Thyroid gland (tissue), 4 donors: ENCODE measurements at regions not wholly inside any gene's neighbourhood (a gene's known extent, or its start where the extent isn't known, plus 50 kb on each side); places are given as distances from the start of the nearest gene placed in this dataset.

Source experiments
- DNase-seq, 2 donors: peaks; one replicate each; pipeline ENCODE4 v3.0.0-alpha.2; 2019
- H3K27ac ChIP-seq, 3 donors: fragments of 200-600 bp; sonication (generic); 1 replicate in 2 of 3; 2 replicates in 1 of 3; pipeline ENCODE4 v1.5.1; 2016 to 2019; ENCODE audit warnings: mild to moderate bottlenecking in 1 of 3, moderate library complexity in 1 of 3
- H3K27me3 ChIP-seq: fragments of 200-600 bp; sonication (generic); one replicate; pipeline ENCODE4 v1.5.1; 2019
- H3K36me3 ChIP-seq, 2 donors: fragments of 200-600 bp; sonication (generic); one replicate each; pipeline ENCODE4 v1.5.1; 2016 to 2019
- H3K4me1 ChIP-seq, 2 donors: fragments of 200-600 bp; sonication (generic); one replicate each; pipeline ENCODE4 v1.5.1; 2017 to 2019
- H3K4me3 ChIP-seq, 3 donors: fragments of 200-600 bp; sonication (generic); replicated peaks in 1 of 3; 1 replicate in 2 of 3; 2 replicates in 1 of 3; pipeline ENCODE4 v1.5.1; 2016; ENCODE audit warnings: mild to moderate bottlenecking in 1 of 3
- H3K9me3 ChIP-seq: fragments of 200-600 bp; sonication (generic); one replicate; pipeline ENCODE4 v1.5.1; 2017
- POLR2A ChIP-seq, 2 donors: fragments of 450-650 bp; IDR thresholded peaks; one replicate each; pipeline ENCODE4 v1.6.1; 2017; ENCODE audit warnings: antibody characterized with exemption in 2 of 2, mild to moderate bottlenecking in 2 of 2, moderate library complexity in 1 of 2
- WGBS, 2 donors: methylation state at CpG; one replicate each; pipeline ENCODE4 v1.1.5; 2017; 5-methylcytosine and 5-hydroxymethylcytosine counted together
- intact Hi-C: fragments of 100-400 bp; cut with DNase I; formaldehyde crosslinking; loops from one replicate; pipeline ENCODE4 v1.15.1; 2023
- TF ChIP-seq, protein P1 (sequence below), 6 experiments: fragments of 200-600 bp in 3 of 6; fragments of 450-650 bp in 3 of 6; sonication (generic) in 3 of 6; IDR thresholded peaks; one replicate each; pipeline ENCODE4 v1.5.1; 2016 to 2019; ENCODE audit warnings: antibody characterized with exemption in 6 of 6, mild to moderate bottlenecking in 2 of 6, inconsistent platforms in 1 of 6, moderate library complexity in 1 of 6

GRCh38 chr10:107623292-107623691 is 458.8 kb upstream of the SORCS1 start:
- intact Hi-C loops, result no loop called here
- H3K4me1 ChIP-seq, result no peaks in the 10 kb centered on the region
- no peak for DNase-seq
- no peaks in the 10 kb centered on the region for H3K36me3 ChIP-seq
- no peaks in the 10 kb centered on the region for H3K27me3 ChIP-seq
- H3K27ac ChIP-seq, result no peak overlapping the region
- no peak overlapping the region for H3K4me3 ChIP-seq
- no peaks in the 10 kb centered on the region for H3K9me3 ChIP-seq
- WGBS, 2 donors, result 88 to 91% methylated on average over 3 of the region's 3 CpGs
- TF ChIP-seq, protein P1, sequence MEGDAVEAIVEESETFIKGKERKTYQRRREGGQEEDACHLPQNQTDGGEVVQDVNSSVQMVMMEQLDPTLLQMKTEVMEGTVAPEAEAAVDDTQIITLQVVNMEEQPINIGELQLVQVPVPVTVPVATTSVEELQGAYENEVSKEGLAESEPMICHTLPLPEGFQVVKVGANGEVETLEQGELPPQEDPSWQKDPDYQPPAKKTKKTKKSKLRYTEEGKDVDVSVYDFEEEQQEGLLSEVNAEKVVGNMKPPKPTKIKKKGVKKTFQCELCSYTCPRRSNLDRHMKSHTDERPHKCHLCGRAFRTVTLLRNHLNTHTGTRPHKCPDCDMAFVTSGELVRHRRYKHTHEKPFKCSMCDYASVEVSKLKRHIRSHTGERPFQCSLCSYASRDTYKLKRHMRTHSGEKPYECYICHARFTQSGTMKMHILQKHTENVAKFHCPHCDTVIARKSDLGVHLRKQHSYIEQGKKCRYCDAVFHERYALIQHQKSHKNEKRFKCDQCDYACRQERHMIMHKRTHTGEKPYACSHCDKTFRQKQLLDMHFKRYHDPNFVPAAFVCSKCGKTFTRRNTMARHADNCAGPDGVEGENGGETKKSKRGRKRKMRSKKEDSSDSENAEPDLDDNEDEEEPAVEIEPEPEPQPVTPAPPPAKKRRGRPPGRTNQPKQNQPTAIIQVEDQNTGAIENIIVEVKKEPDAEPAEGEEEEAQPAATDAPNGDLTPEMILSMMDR (IDR thresholded peaks at IDR 0.05), result no peak
- no peak for TF ChIP-seq POLR2A (IDR thresholded peaks at IDR 0.05)

- WGBS, 2 donors, result 94 to 100% methylated on average over 1 of the region's 1 CpG
- intact Hi-C loops, result no loop called here
- no peak for TF ChIP-seq POLR2A (IDR thresholded peaks at IDR 0.05)
- TF ChIP-seq, protein P1 (IDR thresholded peaks at IDR 0.05), result no peak
Measured at GRCh38 chr10:107619139-107619538, 454.6 kb upstream of the SORCS1 start.

DNA sequence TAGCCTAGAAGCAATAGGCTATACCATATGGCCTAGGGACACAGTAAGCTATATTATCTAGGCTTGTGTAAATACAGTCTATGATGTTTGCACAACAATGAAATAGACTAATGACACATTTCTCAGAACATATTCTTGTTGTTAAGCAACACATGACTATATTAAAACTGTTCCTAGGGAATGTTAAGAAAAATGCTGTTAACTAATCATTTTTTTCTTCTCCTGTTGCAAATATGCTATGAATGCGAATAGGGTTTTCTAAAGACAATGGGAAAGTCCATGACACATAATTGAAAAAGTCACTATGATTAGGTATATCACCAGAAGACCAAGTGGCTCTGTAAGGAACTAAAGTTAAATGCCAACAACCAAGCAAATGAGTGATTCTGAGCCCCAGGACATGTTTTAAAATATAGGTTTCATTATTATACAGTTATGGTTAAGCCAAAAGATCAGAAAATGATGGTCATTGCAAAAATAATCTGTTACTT is 454.0 kb upstream of the SORCS1 start:
- 91 to 92% methylated on average over 1 of the region's 1 CpG for WGBS, 2 donors
- no peaks in the 10 kb centered on the region for H3K4me1 ChIP-seq
- no peak for DNase-seq

More at GRCh38 chr10:107619139-107619538, 454.6 kb upstream of the SORCS1 start:
- Histone ChIP-seq H3K4me1 (no peaks in the 10 kb centered on the region), H3K27ac (no peak overlapping the region), H3K36me3 (no peaks in the 10 kb centered on the region), H3K4me3 (no peak overlapping the region), H3K9me3 (no peaks in the 10 kb centered on the region), H3K27me3 (no peaks in the 10 kb centered on the region)
- no peak for DNase-seq

DNA sequence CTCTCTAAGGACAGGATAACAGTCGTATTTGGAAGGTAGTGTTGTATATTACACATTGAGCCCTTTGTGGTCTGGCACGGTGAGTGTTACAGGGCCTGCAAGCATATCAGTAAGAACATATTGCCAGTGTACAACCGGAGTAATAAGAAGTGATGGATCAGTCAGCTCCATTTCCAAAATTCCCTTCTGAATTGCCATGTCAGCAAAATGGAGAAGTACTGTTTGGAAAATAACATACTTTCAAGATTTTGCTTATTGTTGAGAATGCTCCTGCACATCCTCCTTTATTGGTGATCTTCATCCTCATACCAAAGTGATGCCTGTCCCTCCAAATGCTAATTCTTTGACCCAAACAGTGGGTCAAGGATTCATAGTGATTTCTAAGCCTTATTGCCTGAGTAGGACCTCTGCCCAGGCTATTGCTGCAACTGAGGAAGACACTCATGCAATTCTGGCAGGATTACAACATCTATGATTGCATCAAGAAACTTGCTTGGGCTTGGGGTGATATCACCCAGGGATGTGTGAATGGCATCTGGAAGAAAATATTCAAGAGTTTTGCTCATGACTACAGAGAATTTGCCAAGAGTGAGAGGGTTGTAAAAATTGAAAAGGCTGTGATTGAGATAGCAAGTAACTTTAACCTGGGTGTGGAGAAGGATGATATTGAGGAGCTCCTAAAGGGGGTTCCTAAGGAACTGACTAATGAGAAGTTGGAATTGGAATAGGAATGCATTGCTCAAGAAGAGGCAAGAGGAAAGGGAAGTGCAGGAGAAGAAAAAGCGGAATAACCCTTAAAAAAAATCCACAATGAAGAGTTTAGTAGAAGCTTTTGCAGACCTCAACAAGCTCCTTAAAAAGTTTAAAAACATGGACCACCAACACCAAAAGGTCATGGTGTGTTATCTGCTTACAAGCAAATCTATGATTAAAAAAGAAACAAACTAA is 452.2 kb upstream of the SORCS1 start:
- intact Hi-C loops, result no loop called here
- TF ChIP-seq, protein P1 (IDR thresholded peaks at IDR 0.05), result no peak
- TF ChIP-seq POLR2A (IDR thresholded peaks at IDR 0.05), result no peak
- no peak for DNase-seq
- H3K9me3 ChIP-seq, result no peaks in the 10 kb centered on the region
- H3K4me3 ChIP-seq, result no peak overlapping the region
- H3K27ac ChIP-seq, result no peak overlapping the region
- no peaks in the 10 kb centered on the region for H3K27me3 ChIP-seq
- H3K36me3 ChIP-seq, result no peaks in the 10 kb centered on the region
- 88 to 90% methylated on average over 4 of the region's 4 CpGs for WGBS, 2 donors
- no peaks in the 10 kb centered on the region for H3K4me1 ChIP-seq

More for the DNA sequence above, 454.0 kb upstream of the SORCS1 start:
- H3K9me3 ChIP-seq, result no peaks in the 10 kb centered on the region
- intact Hi-C loops, result no loop called here
- H3K4me3 ChIP-seq, result no peak overlapping the region
- no peaks in the 10 kb centered on the region for H3K27me3 ChIP-seq
- TF ChIP-seq, protein P1 (IDR thresholded peaks at IDR 0.05), result no peak
- TF ChIP-seq POLR2A (IDR thresholded peaks at IDR 0.05), result no peak
- H3K36me3 ChIP-seq, result no peaks in the 10 kb centered on the region
- H3K27ac ChIP-seq, result no peak overlapping the region

GRCh38 chr10:107616031-107616430 is 451.5 kb upstream of the SORCS1 start:
- no peaks in the 10 kb centered on the region for H3K9me3 ChIP-seq
- no peaks in the 10 kb centered on the region for H3K36me3 ChIP-seq
- no peak for DNase-seq
- TF ChIP-seq, protein P1 (IDR thresholded peaks at IDR 0.05), result no peak
- TF ChIP-seq POLR2A (IDR thresholded peaks at IDR 0.05), result no peak
- H3K4me1 ChIP-seq, result no peaks in the 10 kb centered on the region
- no peaks in the 10 kb centered on the region for H3K27me3 ChIP-seq
- no peak overlapping the region for H3K4me3 ChIP-seq
- no peak overlapping the region for H3K27ac ChIP-seq
- intact Hi-C loops, result no loop called here
